ELF-1 (cell line): ENCODE measurements at regions not wholly inside any gene's neighbourhood (a gene's known extent, or its start where the extent isn't known, plus 50 kb on each side); places are given as distances from the start of the nearest gene placed in this dataset.

Experiments used
- DNase-seq: peaks from one replicate; pipeline ENCODE4 v3.0.0-alpha.2; 2016; ENCODE audit warnings: low read depth, low spot score

- no peak for DNase-seq
Measured at GRCh38 chr5:109917154-109917546, 227.4 kb downstream of the MAN2A1 start.

DNA sequence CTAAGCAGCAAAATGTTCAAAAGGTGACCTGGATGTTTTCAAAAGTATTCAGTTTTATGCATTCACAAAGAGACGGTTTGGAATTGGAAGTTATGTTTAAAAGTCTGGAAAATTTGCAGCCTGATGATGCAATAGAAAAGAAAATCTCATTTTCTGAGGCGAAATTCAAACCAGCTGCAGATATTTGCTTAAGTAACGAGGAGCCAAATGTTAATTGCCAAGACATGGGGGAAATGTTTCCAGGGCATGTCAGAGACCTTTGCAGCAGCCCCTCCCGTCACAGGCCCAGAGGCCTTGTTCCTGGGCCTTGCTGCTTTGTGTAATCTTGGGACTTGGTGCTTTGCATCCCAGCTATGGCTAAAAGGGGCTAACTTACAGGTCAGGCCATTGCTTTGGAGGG, 228.2 kb downstream of the MAN2A1 start:
- no peak for DNase-seq

- no peak for DNase-seq
Measured at GRCh38 chr5:109920736-109921135, 231.0 kb downstream of the MAN2A1 start.

DNA sequence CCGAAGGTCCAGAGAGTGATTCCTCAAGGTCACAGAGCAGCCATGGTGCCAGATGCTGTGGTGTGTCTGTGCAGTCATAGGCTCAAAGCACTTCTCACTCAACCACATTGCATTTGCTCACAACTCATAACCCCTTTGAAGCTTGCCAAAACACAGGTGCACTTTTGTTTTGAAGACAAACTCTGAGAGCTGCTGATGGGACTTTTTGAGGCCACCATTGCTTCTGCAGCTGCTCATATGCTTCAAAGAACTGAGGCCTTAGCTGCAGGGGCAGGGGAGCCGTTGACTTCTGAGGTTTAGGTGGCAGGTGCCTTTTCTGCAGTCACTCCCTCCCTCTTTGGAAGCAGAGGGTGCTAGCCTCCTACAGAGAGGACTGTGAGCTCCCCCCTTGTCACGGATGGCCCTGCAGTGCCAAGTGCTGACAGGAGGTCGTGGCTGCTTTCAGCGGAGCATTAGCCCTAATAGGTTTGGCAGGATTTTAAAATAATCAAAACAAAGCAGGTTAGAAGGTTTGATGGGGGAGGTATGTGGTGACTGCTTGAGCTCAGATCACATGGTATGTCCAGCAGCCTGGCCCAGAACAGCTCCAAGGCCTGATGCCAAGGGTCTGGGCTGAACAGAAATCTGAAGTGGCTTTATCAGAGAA, 232.1 kb downstream of the MAN2A1 start:
- DNase-seq, result no peak

GRCh38 chr5:109922381-109922995, 232.8 kb downstream of the MAN2A1 start:
- DNase-seq, result no peak

DNA sequence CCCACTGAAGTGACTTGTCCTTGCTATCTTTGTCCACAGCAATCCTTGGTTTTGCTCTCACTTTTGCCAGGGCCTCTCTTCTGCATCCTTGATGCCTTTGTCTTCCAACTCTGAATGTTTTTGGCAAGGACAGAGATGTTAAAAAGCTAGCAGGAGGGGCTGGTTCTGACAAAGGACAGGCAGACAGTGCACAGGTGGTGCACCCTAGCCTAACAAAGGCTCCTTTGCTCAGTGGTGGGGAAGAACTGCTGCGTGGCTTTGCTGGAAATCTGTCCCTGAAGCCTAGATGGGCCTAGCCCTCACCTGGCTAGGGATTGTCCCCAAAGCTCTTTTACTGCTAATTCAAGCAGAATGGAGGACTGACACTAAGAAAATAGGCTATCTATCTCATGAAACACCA, 233.5 kb downstream of the MAN2A1 start:
- no peak for DNase-seq

GRCh38 chr5:109924237-109925107, 234.7 kb downstream of the MAN2A1 start:
- no peak for DNase-seq

DNA sequence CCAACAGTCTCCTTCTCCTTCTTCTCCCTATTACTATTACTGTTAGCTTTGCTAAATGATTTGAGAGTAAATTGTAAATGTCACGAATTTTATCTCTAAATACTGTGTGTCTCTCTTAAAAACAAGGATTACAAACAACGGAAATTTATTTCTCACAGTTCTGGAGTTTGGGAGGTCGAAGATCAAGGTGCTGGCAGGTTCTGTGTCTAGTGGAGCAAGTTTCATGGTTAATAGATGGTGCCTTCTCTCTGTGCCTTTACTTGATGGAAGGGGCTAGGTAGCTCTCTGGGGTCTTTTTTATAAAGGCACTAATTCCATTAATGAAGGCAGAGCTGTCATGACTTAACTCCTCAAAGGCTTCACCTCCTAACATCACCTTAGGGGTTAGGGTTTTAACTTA, 237.9 kb downstream of the MAN2A1 start:
- no peak for DNase-seq

DNA sequence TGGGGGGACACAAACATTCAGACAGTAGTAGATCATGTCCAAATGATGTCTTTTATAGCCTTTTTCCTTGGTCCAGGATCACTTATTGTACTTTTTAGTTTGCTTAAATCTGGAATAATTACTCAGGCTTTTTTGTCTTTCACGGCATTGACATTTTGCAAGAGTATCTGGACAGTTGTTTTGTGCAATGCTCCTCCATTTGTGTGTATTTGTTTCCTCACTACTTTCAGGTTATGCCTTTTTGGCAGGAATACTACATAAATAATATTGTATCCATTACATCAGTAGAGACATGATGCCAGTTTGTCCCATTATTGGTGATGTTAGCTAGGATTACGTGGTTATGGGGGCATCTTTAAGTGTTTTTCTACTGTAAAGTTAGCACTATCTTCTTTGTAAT, 238.3 kb downstream of the MAN2A1 start:
- DNase-seq, result no peak

- no peak for DNase-seq
Measured at GRCh38 chr5:109928811-109929210, 239.1 kb downstream of the MAN2A1 start.

GRCh38 chr5:109929376-109929775, 239.6 kb downstream of the MAN2A1 start:
- no peak for DNase-seq

DNA sequence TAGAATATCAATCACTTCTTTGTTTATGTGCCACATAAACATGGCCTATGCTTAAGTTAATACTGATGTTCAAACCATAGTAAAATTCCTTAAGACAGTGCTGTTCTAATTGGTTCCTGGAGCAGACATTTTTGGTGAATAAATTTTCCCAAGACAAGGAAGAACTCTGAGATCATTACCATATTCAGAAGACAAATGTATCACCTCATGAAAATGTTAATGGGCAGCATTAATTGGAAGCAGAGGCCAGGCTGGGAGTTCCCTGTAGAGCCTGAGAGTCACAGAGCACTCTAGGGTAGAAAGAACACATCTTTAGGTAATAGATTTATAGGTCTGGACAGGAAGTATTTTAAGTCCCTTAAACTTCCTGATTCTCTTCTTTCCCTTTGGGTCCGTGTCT, 240.2 kb downstream of the MAN2A1 start:
- DNase-seq, result no peak

GRCh38 chr5:109931049-109931780, 241.5 kb downstream of the MAN2A1 start:
- DNase-seq, result no peak

- DNase-seq, result no peak
Measured at GRCh38 chr5:109935833-109936490, 246.2 kb downstream of the MAN2A1 start.

DNA sequence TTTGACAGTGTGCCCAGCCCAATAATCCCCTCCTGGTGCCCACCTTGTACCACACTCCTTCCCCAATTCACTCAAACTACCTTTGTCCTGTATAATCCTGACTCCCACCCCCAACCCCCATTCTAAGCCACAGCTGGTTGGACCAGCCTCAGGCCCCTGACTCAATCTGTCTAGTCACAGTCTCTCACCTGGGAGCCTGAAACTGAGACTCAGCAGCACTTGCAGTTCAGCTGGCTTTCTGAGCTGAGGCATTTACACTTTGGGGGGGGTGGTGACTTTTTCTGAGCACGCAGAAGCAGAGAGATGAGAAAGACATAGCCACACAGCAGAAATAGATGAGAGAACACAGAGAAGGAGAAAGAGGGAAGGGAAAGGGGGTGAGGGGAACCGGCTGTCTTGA, 247.3 kb downstream of the MAN2A1 start:
- DNase-seq, result peak; percentile 6

DNA sequence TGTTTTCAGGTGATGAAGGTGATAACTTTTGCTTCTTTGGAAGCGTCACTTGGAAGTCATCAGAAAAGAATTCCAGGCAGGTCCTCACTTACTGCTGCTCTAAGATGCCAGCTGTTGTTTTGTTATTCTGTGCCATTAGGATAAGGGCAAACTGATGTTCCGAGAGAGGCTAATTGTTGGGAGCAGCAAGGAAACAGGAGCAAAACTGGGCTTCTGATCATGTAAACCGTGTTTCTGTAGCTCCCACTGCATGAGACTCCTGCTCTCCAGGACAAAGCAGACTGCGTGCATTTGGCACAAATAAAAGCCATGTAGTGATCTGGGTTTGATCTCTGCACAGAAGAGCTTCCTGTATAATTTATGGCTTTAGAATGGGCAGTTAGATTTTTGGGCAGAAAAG, 248.2 kb downstream of the MAN2A1 start:
- DNase-seq, result no peak

- DNase-seq, result no peak
Measured at GRCh38 chr5:109938453-109938852, 248.7 kb downstream of the MAN2A1 start.

GRCh38 chr5:109939116-109939682, 249.5 kb downstream of the MAN2A1 start:
- DNase-seq, result no peak

DNA sequence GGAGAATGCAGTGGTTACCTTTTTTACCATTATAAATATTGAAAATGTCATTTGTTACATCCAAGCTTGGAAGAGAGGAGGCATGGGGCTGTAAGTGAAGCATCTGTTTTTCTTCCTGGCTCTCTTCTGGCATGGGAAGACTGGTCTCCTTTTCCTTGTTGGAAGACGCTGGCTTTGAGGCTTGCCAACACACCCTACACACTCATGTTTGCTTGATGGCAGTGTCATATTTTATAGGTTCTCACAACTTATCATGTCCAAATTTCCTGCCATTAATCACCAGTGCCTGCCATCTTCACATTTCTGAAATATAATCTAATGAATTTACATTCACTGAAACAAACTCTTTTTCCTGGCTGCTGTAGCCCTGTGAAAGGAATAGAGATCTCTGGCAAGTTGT, 252.9 kb downstream of the MAN2A1 start:
- DNase-seq, result no peak

- no peak for DNase-seq
Measured at GRCh38 chr5:109943701-109944235, 254.0 kb downstream of the MAN2A1 start.

DNA sequence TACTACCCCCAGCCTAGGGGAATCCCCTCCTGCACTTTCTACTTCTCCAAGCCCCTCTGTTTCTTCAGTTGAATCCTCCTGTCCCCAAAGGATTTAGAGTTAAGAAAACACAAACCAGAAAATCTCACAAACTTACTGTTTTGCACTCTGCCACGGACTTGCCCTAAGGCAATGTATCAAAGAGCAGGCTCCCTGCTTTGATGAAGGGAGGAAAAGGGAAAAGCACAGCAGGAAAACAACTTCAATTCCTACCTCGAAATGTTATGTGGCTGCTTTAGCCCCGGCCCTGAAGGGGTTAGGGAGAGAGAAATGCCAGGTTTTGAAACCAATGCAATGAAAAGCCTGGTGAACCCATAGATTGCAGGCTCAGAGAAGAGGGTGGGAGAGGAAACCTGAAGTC, 254.7 kb downstream of the MAN2A1 start:
- DNase-seq, result peak; percentile 68
